HepG2 (cell line): ENCODE measurements at regions not wholly inside any gene's neighbourhood (a gene's known extent, or its start where the extent isn't known, plus 50 kb on each side); places are given as distances from the start of the nearest gene placed in this dataset.
A peak's percentile ranks its signal among the peaks of the same experiment; 100 is the strongest.

Experiments used
- BORCS8-MEF2B ChIP-seq: sonication (generic); formaldehyde crosslinking; IDR thresholded peaks from 2 replicates; pipeline ENCODE4 v1.8.0; 2022; ENCODE audit warnings: mild to moderate bottlenecking, missing genetic modification reagents
- CREM ChIP-seq, 2 experiments: sonication (generic) in 1 of 2; formaldehyde crosslinking in 1 of 2; IDR thresholded peaks; 2 replicates each; pipeline versions ENCODE4 v1.4.0 to v1.6.1; 2016 to 2020; ENCODE audit warnings: antibody characterized with exemption in 1 of 2, mild to moderate bottlenecking in 1 of 2, missing genetic modification reagents in 1 of 2
- GATA4 ChIP-seq: sonication (generic); IDR thresholded peaks from 2 replicates; pipeline ENCODE4 v1.6.1; 2016; ENCODE audit warnings: antibody characterized with exemption, low read depth, borderline replicate concordance
- HMGA1 ChIP-seq: sonication (generic); formaldehyde crosslinking; conservative IDR thresholded peaks from 2 replicates; pipeline ENCODE4 v1.4.0; 2020; ENCODE audit warnings: missing genetic modification reagents
- IRF9 ChIP-seq: sonication (generic); formaldehyde crosslinking; IDR thresholded peaks from 2 replicates; pipeline ENCODE4 v1.8.0; 2022; ENCODE audit warnings: missing genetic modification reagents, mild to moderate bottlenecking, borderline replicate concordance
- JUN ChIP-seq: sonication (generic); formaldehyde crosslinking; IDR thresholded peaks from 2 replicates; pipeline ENCODE4 v1.4.0; 2020; ENCODE audit warnings: mild to moderate bottlenecking, missing genetic modification reagents
- JUNB ChIP-seq: sonication (generic); formaldehyde crosslinking; IDR thresholded peaks from 2 replicates; pipeline ENCODE4 v1.8.0; 2022; ENCODE audit warnings: missing genetic modification reagents, mild to moderate bottlenecking, borderline replicate concordance
- MAFK ChIP-seq, 2 experiments: IDR thresholded peaks in 1 of 2; conservative IDR thresholded peaks in 1 of 2; 2 replicates each; pipeline ENCODE4 v1.6.1; 2011; ENCODE audit warnings: improper control_type of control experiment in 2 of 2, low read length in 2 of 2
- NPAS2 ChIP-seq: sonication (generic); formaldehyde crosslinking; IDR thresholded peaks from 2 replicates; pipeline ENCODE4 v1.8.0; 2022; ENCODE audit warnings: mild to moderate bottlenecking, missing genetic modification reagents, borderline replicate concordance
- SOX13 ChIP-seq, 3 experiments: fragments of 450-650 bp in 1 of 3; sonication (generic) in 1 of 3; formaldehyde crosslinking in 1 of 3; IDR thresholded peaks in 2 of 3; conservative IDR thresholded peaks in 1 of 3; 2 replicates each; pipeline versions ENCODE4 v1.5.0 to v1.6.1; 2016 to 2020; ENCODE audit warnings: antibody characterized with exemption in 1 of 3, mild to moderate bottlenecking in 1 of 3, missing compliant biosample characterization in 1 of 3, missing genetic modification reagents in 1 of 3, moderate library complexity in 1 of 3
- STAT5B ChIP-seq: sonication (generic); formaldehyde crosslinking; IDR thresholded peaks from 2 replicates; pipeline ENCODE4 v1.4.0; 2020; ENCODE audit warnings: missing genetic modification reagents
- TIGD3 ChIP-seq: sonication (generic); formaldehyde crosslinking; IDR thresholded peaks from 2 replicates; pipeline ENCODE4 v1.5.1; 2020; ENCODE audit warnings: mild to moderate bottlenecking, missing genetic modification reagents, borderline replicate concordance
- ZBED4 ChIP-seq: sonication (generic); formaldehyde crosslinking; IDR thresholded peaks from 2 replicates; pipeline ENCODE4 v1.4.0; 2020; ENCODE audit warnings: missing genetic modification reagents, borderline replicate concordance
- ZNF207 ChIP-seq: fragments of 450-650 bp; IDR thresholded peaks from 2 replicates; pipeline ENCODE4 v1.6.1; 2016; ENCODE audit warnings: antibody characterized with exemption, borderline replicate concordance
- ZNF292 ChIP-seq: sonication (generic); formaldehyde crosslinking; IDR thresholded peaks from 2 replicates; pipeline ENCODE4 v1.8.1; 2022; ENCODE audit warnings: mild to moderate bottlenecking, low read depth, missing genetic modification reagents, borderline replicate concordance
- ZNF512B ChIP-seq: sonication (generic); formaldehyde crosslinking; IDR thresholded peaks from 2 replicates; pipeline ENCODE4 v1.5.1; 2020; ENCODE audit warnings: missing genetic modification reagents, mild to moderate bottlenecking, borderline replicate concordance
- ZNF530 ChIP-seq: sonication (generic); formaldehyde crosslinking; IDR thresholded peaks from 2 replicates; pipeline ENCODE4 v1.5.0; 2020; ENCODE audit warnings: low read depth, mild to moderate bottlenecking, missing genetic modification reagents
- ZNF749 ChIP-seq: sonication (generic); formaldehyde crosslinking; IDR thresholded peaks from 2 replicates; pipeline ENCODE4 v1.8.0; 2022; ENCODE audit warnings: mild to moderate bottlenecking, missing genetic modification reagents, moderate library complexity, borderline replicate concordance
- ZNF780A ChIP-seq: sonication (generic); formaldehyde crosslinking; IDR thresholded peaks from 2 replicates; pipeline ENCODE4 v1.8.0; 2022; ENCODE audit warnings: mild to moderate bottlenecking, missing genetic modification reagents, moderate library complexity
- ZNF879 ChIP-seq: sonication (generic); formaldehyde crosslinking; IDR thresholded peaks from 2 replicates; pipeline ENCODE4 v1.8.1; 2023; ENCODE audit warnings: missing genetic modification reagents

- TF ChIP-seq ZBED4 (0 out of 2 replicates have a peak, but pooled peaks have one; percentile 32), JUN (CRISPR knock-in tag) (0 out of 2 replicates have a peak, but pooled peaks have one; percentile 25), JUNB (CRISPR knock-in tag) (peak; percentile 68; the same call in 1 of the 2 replicates), ZNF780A (CRISPR knock-in tag) (no peak), MAFK (conservative IDR thresholded peaks at IDR 0.05 in 1 of 2, IDR thresholded peaks at IDR 0.05 in 1 of 2; ENCODE audit: low read length in 2 of 2) (peak; percentile 54 to 64), BORCS8-MEF2B (CRISPR knock-in tag) (no peak), STAT5B (CRISPR knock-in tag) (no peak), GATA4 (no peak), CREM (IDR thresholded peaks at IDR 0.05) (peak; percentile 56; the same call in 1 of the 2 replicates), CREM (CRISPR knock-in tag; IDR thresholded peaks at IDR 0.05) (no peak), ZNF879 (CRISPR knock-in tag) (no peak), ZNF292 (CRISPR knock-in tag) (0 out of 2 replicates have a peak, but pooled peaks have one; percentile 35), ZNF207 (no peak), ZNF749 (no peak), ZNF530 (CRISPR knock-in tag) (no peak), ZNF512B (CRISPR knock-in tag) (no peak), TIGD3 (no peak), SOX13 (IDR thresholded peaks at IDR 0.05) (peak; percentile 49; the same call in 1 of the 2 replicates), SOX13 (CRISPR knock-in tag; conservative IDR thresholded peaks at IDR 0.05 in 1 of 2, IDR thresholded peaks at IDR 0.05 in 1 of 2) (peak in 1 of 2 experiments; percentile 69; a peak in 2 of 4 replicates), NPAS2 (CRISPR knock-in tag) (no peak), IRF9 (CRISPR knock-in tag) (no peak), HMGA1 (no peak)
Measured at GRCh38 chr12:112599871-112600270, 181.1 kb downstream of the PTPN11 start (continued).
